ES-I3 (cell line): ENCODE measurements at regions not wholly inside any gene's neighbourhood (a gene's known extent, or its start where the extent isn't known, plus 50 kb on each side); places are given as distances from the start of the nearest gene placed in this dataset.
"Not testable (repeated sequence)": the region's sequence is repeated elsewhere in the genome, so short reads cannot be mapped to it uniquely, and the experiment has no call there.

Source experiments
- H3K36me3 ChIP-seq: 2 replicates; pipeline ENCODE4 v1.6.1; 2013; ENCODE audit warnings: mild to moderate bottlenecking, low read length, control low read depth, moderate library complexity; ENCODE audit not compliant: insufficient read depth
- H3K4me1 ChIP-seq: 2 replicates; pipeline ENCODE4 v1.6.1; 2013; ENCODE audit warnings: mild to moderate bottlenecking, control low read depth, low read length; ENCODE audit not compliant: insufficient read depth
- H3K9ac ChIP-seq: 2 replicates; pipeline ENCODE4 v1.6.1; 2013; ENCODE audit warnings: low read depth, mild to moderate bottlenecking, low read length, moderate library complexity
- H3K9me3 ChIP-seq: 2 replicates; pipeline ENCODE4 v1.6.1; 2013; ENCODE audit warnings: mild to moderate bottlenecking, low read length, moderate library complexity; ENCODE audit not compliant: control insufficient read depth, insufficient read depth

GRCh38 chr11:3485737-3486136, 106.8 kb upstream of the ZNF195 start:
- H3K9ac ChIP-seq, H3K36me3 ChIP-seq, H3K4me1 ChIP-seq, H3K9me3 ChIP-seq: not testable (repeated sequence)

GRCh38 chr11:3476937-3477885, 98.3 kb upstream of the ZNF195 start:
- not testable (repeated sequence) for H3K9ac ChIP-seq, H3K9me3 ChIP-seq, H3K4me1 ChIP-seq, H3K36me3 ChIP-seq

GRCh38 chr11:3476084-3476936, 97.4 kb upstream of the ZNF195 start:
- not testable (repeated sequence) for H3K9ac ChIP-seq

GRCh38 chr11:3468963-3469362, 90.0 kb upstream of the ZNF195 start:
- H3K36me3 ChIP-seq, H3K9me3 ChIP-seq, H3K9ac ChIP-seq, H3K4me1 ChIP-seq: not testable (repeated sequence)

More at GRCh38 chr11:3476084-3476936, 97.4 kb upstream of the ZNF195 start:
- not testable (repeated sequence) for H3K9me3 ChIP-seq, H3K36me3 ChIP-seq, H3K4me1 ChIP-seq

GRCh38 chr11:3467599-3467998, 88.7 kb upstream of the ZNF195 start:
- H3K4me1 ChIP-seq, H3K9ac ChIP-seq, H3K36me3 ChIP-seq, H3K9me3 ChIP-seq: not testable (repeated sequence)

GRCh38 chr11:3455666-3456065, 76.7 kb upstream of the ZNF195 start:
- not testable (repeated sequence) for H3K36me3 ChIP-seq, H3K4me1 ChIP-seq, H3K9ac ChIP-seq, H3K9me3 ChIP-seq

GRCh38 chr11:3454844-3455243, 75.9 kb upstream of the ZNF195 start:
- H3K9ac ChIP-seq, H3K4me1 ChIP-seq, H3K9me3 ChIP-seq, H3K36me3 ChIP-seq: not testable (repeated sequence)

- not testable (repeated sequence) for H3K36me3 ChIP-seq
Observed at GRCh38 chr11:3453596-3454256, 74.8 kb upstream of the ZNF195 start.

GRCh38 chr11:3450822-3451221, 71.9 kb upstream of the ZNF195 start:
- not testable (repeated sequence) for H3K4me1 ChIP-seq, H3K36me3 ChIP-seq, H3K9ac ChIP-seq, H3K9me3 ChIP-seq

More at GRCh38 chr11:3453596-3454256, 74.8 kb upstream of the ZNF195 start:
- H3K9ac ChIP-seq, H3K9me3 ChIP-seq, H3K4me1 ChIP-seq: not testable (repeated sequence)

- H3K9ac ChIP-seq, H3K36me3 ChIP-seq, H3K4me1 ChIP-seq, H3K9me3 ChIP-seq: not testable (repeated sequence)
Observed at GRCh38 chr11:3445535-3445934, 66.6 kb upstream of the ZNF195 start.

GRCh38 chr11:3444420-3444744, 65.4 kb upstream of the ZNF195 start:
- H3K9ac ChIP-seq, H3K9me3 ChIP-seq, H3K4me1 ChIP-seq, H3K36me3 ChIP-seq: not testable (repeated sequence)

- H3K36me3 ChIP-seq, H3K9ac ChIP-seq, H3K4me1 ChIP-seq, H3K9me3 ChIP-seq: not testable (repeated sequence)
Observed at GRCh38 chr11:3443700-3444419, 64.9 kb upstream of the ZNF195 start.

- not testable (repeated sequence) for H3K36me3 ChIP-seq, H3K9me3 ChIP-seq, H3K9ac ChIP-seq, H3K4me1 ChIP-seq
Observed at GRCh38 chr11:3437441-3437840, 58.5 kb upstream of the ZNF195 start.

- Histone ChIP-seq H3K4me1 (no peaks in the 10 kb centered on the region; the same call in 1 of the 2 replicates), H3K9ac (no peak overlapping the region), H3K36me3 (no peaks in the 10 kb centered on the region), H3K9me3 (no peaks in the 10 kb centered on the region)
Observed at GRCh38 chr11:3434976-3435375, 56.0 kb upstream of the ZNF195 start.
